Thyroid gland (tissue), 4 donors: ENCODE measurements at regions not wholly inside any gene's neighbourhood (a gene's known extent, or its start where the extent isn't known, plus 50 kb on each side); places are given as distances from the start of the nearest gene placed in this dataset.

Experiments
- POLR2A ChIP-seq, 2 donors: fragments of 450-650 bp; IDR thresholded peaks; one replicate each; pipeline ENCODE4 v1.6.1; 2017; ENCODE audit warnings: antibody characterized with exemption in 2 of 2, mild to moderate bottlenecking in 2 of 2, moderate library complexity in 1 of 2
- TF ChIP-seq, protein P1 (sequence below), 6 experiments: fragments of 200-600 bp in 3 of 6; fragments of 450-650 bp in 3 of 6; sonication (generic) in 3 of 6; IDR thresholded peaks; one replicate each; pipeline ENCODE4 v1.5.1; 2016 to 2019; ENCODE audit warnings: antibody characterized with exemption in 6 of 6, mild to moderate bottlenecking in 2 of 6, inconsistent platforms in 1 of 6, moderate library complexity in 1 of 6

DNA sequence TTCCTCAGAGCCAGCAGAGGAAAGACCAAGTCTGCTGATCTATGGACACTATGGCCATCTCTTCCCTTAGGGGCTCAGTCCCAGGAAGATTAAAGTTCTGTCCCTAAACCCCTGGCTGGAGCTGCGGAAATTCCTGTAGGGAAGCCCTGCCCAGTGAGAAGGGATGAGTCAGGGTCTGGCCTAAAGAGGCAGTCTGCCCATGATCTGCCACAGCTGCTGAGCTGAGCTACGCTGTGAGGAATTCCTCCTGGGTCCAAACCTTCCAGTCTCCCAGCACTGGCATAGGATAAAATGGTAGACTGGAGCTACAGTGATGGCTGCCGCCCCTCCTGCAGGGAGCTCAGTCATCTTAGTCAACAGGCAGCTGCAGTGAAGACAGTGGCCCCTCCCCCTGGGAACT, 213.7 kb downstream of the BRINP2 start:
- TF ChIP-seq, protein P1, sequence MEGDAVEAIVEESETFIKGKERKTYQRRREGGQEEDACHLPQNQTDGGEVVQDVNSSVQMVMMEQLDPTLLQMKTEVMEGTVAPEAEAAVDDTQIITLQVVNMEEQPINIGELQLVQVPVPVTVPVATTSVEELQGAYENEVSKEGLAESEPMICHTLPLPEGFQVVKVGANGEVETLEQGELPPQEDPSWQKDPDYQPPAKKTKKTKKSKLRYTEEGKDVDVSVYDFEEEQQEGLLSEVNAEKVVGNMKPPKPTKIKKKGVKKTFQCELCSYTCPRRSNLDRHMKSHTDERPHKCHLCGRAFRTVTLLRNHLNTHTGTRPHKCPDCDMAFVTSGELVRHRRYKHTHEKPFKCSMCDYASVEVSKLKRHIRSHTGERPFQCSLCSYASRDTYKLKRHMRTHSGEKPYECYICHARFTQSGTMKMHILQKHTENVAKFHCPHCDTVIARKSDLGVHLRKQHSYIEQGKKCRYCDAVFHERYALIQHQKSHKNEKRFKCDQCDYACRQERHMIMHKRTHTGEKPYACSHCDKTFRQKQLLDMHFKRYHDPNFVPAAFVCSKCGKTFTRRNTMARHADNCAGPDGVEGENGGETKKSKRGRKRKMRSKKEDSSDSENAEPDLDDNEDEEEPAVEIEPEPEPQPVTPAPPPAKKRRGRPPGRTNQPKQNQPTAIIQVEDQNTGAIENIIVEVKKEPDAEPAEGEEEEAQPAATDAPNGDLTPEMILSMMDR (IDR thresholded peaks at IDR 0.05), result no peak
- TF ChIP-seq POLR2A (IDR thresholded peaks at IDR 0.05), result no peak
